GM23248 (cell line): ENCODE measurements at regions not wholly inside any gene's neighbourhood (a gene's known extent, or its start where the extent isn't known, plus 50 kb on each side); places are given as distances from the start of the nearest gene placed in this dataset.

Experiments
- DNase-seq: peaks from one replicate; pipeline ENCODE4 v3.0.0-alpha.2; 2015
- H2AFZ ChIP-seq: fragments of 200-600 bp; sonication (generic); 2 replicates; pipeline ENCODE4 v1.6.1; 2016; ENCODE audit warnings: antibody characterized with exemption
- H3F3A ChIP-seq: fragments of 200-600 bp; sonication (generic); 2 replicates; pipeline ENCODE4 v1.6.1; 2016; ENCODE audit warnings: mild to moderate bottlenecking, antibody characterized with exemption, mixed run types; ENCODE audit not compliant: insufficient read depth
- H3K27ac ChIP-seq: fragments of 200-600 bp; sonication (generic); 2 replicates; pipeline ENCODE4 v1.5.1; 2016; ENCODE audit warnings: mild to moderate bottlenecking
- H3K27me3 ChIP-seq: fragments of 200-600 bp; sonication (generic); replicated peaks from 2 replicates; pipeline ENCODE4 v1.6.1; 2016; ENCODE audit warnings: mild to moderate bottlenecking; ENCODE audit not compliant: insufficient read depth
- H3K36me3 ChIP-seq: fragments of 200-600 bp; sonication (generic); 2 replicates; pipeline ENCODE4 v1.6.1; 2016; ENCODE audit warnings: low read depth, mild to moderate bottlenecking
- H3K4me1 ChIP-seq: fragments of 200-600 bp; sonication (generic); 2 replicates; pipeline ENCODE4 v1.6.1; 2016; ENCODE audit warnings: mild to moderate bottlenecking; ENCODE audit not compliant: insufficient read depth
- H3K4me2 ChIP-seq: fragments of 200-600 bp; sonication (generic); one replicate; pipeline ENCODE4 v1.6.1; 2016; ENCODE audit warnings: mild to moderate bottlenecking; ENCODE audit not compliant: unreplicated experiment
- H3K4me3 ChIP-seq: fragments of 200-600 bp; sonication (generic); 2 replicates; pipeline ENCODE4 v1.5.1; 2016; ENCODE audit warnings: mild to moderate bottlenecking
- H3K79me2 ChIP-seq: fragments of 200-600 bp; sonication (generic); 2 replicates; pipeline ENCODE4 v1.6.1; 2016; ENCODE audit warnings: mild to moderate bottlenecking; ENCODE audit not compliant: insufficient read depth
- H3K9ac ChIP-seq: fragments of 200-600 bp; sonication (generic); 2 replicates; pipeline ENCODE4 v1.6.1; 2016; ENCODE audit warnings: mild to moderate bottlenecking
- H3K9me2 ChIP-seq: fragments of 200-600 bp; sonication (generic); 2 replicates; pipeline ENCODE4 v1.6.1; 2016; ENCODE audit warnings: mixed run types, mild to moderate bottlenecking, moderate library complexity; ENCODE audit not compliant: insufficient read depth
- H3K9me3 ChIP-seq: fragments of 200-600 bp; sonication (generic); one replicate; pipeline ENCODE4 v1.6.1; 2017; ENCODE audit warnings: low read depth
- H4K20me1 ChIP-seq: fragments of 200-600 bp; sonication (generic); 2 replicates; pipeline ENCODE4 v1.6.0; 2016; ENCODE audit not compliant: insufficient read depth
- EZH2 ChIP-seq: fragments of 200-600 bp; sonication (generic); IDR thresholded peaks from 2 replicates; pipeline ENCODE4 v1.6.1; 2018; ENCODE audit warnings: antibody characterized with exemption, mild to moderate bottlenecking; ENCODE audit not compliant: insufficient read depth, poor library complexity, severe bottlenecking
- EZH2phosphoT487 ChIP-seq: fragments of 200-600 bp; sonication (generic); IDR thresholded peaks from 2 replicates; pipeline ENCODE4 v1.6.1; 2018; ENCODE audit warnings: antibody characterized with exemption, moderate library complexity, mild to moderate bottlenecking, low read depth; ENCODE audit not compliant: insufficient read depth
- WGBS, 2 experiments: methylation state at CpG; one replicate each; pipeline ENCODE4 v1.1.6; 2015 to 2017; ENCODE audit warnings: low lambda C conversion rate in 2 of 2, low coverage in 1 of 2; ENCODE audit errors: missing lambda C conversion rate in 2 of 2; 5-methylcytosine and 5-hydroxymethylcytosine counted together
- in situ Hi-C: fragments of 300-500 bp; cut with MboI; formaldehyde crosslinking; loops from 2 replicates; pipeline ENCODE4 v1.15.0; 2020

DNA sequence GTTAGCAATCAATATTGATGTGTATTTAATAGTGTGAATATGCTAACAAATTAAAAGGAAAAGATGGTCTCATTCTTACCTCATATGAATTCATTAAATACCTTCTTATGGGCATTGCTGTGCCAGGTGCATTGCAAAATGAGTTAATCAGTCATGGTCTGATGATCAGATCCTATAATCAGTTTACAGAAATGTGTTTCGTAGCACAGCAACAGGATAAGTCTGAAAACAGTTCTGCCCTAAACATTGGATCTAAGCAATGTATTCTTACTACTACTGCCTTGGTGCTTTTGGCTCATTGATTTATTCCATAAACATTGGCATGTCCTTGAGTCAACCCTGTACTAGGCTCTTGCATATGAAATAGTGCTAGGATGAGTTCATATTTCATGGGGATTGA, 417.0 kb upstream of the JAG1 start:
- no peak overlapping the region for H3K27ac ChIP-seq
- no peak overlapping the region for H2AFZ ChIP-seq
- WGBS, 2 experiments: 39 to 54% methylated on average over 1 of the region's 1 CpG
- no peaks in the 10 kb centered on the region for H3K27me3 ChIP-seq
- in situ Hi-C loops: loop anchor here (25.0 kb wide), 1 partner anchor 447 kb away; no protein-coding TSS in a partner anchor
- no peak overlapping the region for H3K4me3 ChIP-seq
- no peaks in the 10 kb centered on the region for H3K4me1 ChIP-seq
- H3K36me3 ChIP-seq: no peaks in the 10 kb centered on the region
- H3K9me3 ChIP-seq: no peaks in the 10 kb centered on the region
- no peak overlapping the region for H3K9ac ChIP-seq
- no peaks in the 10 kb centered on the region for H3K79me2 ChIP-seq
- H3F3A ChIP-seq: no peaks in the 10 kb centered on the region
- no peaks in the 10 kb centered on the region for H4K20me1 ChIP-seq
- no peak for TF ChIP-seq EZH2phosphoT487
- no peak for DNase-seq
- no peaks in the 10 kb centered on the region for H3K9me2 ChIP-seq
- no peak overlapping the region for H3K4me2 ChIP-seq

GRCh38 chr20:11091511-11091910, 417.7 kb upstream of the JAG1 start:
- DNase-seq: no peak
- no peak overlapping the region for H3K27ac ChIP-seq
- in situ Hi-C loops: loop anchor here (25.0 kb wide), 1 partner anchor 446 kb away; no protein-coding TSS in a partner anchor

DNA sequence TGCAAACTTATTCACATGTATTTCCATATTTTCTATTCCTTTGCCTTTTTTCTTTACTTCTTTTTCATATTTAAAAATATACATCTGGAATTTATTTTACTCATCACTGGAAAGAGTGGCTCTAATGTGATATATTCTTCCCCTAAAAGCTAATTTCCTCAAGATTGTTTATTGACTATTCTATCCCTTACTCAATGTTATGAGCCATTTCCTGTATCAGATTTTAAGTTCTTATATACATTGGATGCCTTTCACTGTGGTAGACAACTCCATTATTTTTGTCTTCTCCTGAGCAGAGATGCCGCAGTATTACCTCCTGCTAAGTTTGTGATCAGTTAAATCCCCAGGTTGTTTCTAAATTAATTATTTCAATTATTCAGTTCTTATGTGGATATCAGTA, 418.4 kb upstream of the JAG1 start:
- no peaks in the 10 kb centered on the region for H3K4me1 ChIP-seq
- in situ Hi-C loops: loop anchor here (25.0 kb wide), 1 partner anchor 445 kb away; no protein-coding TSS in a partner anchor
- no peaks in the 10 kb centered on the region for H3K36me3 ChIP-seq
- H3K4me3 ChIP-seq: no peak overlapping the region
- no peak overlapping the region for H2AFZ ChIP-seq
- no peaks in the 10 kb centered on the region for H3K27me3 ChIP-seq
- TF ChIP-seq EZH2: no peak
- TF ChIP-seq EZH2phosphoT487: no peak
- H3F3A ChIP-seq: no peaks in the 10 kb centered on the region
- H3K9ac ChIP-seq: no peak overlapping the region
- no peaks in the 10 kb centered on the region for H4K20me1 ChIP-seq
- 0 out of 2 replicates have a peak, but pooled peaks cover under 1% of the 10 kb centered on the region for H3K9me2 ChIP-seq
- H3K27ac ChIP-seq: no peak overlapping the region
- H3K79me2 ChIP-seq: no peaks in the 10 kb centered on the region
- DNase-seq: no peak
- H3K4me2 ChIP-seq: no peak overlapping the region
- H3K9me3 ChIP-seq: no peaks in the 10 kb centered on the region
- WGBS, 2 experiments: 90 to 100% methylated on average over 1 of the region's 1 CpG

More at GRCh38 chr20:11091511-11091910, 417.7 kb upstream of the JAG1 start:
- 88 to 92% methylated on average over 1 of the region's 1 CpG for WGBS, 2 experiments
- H3K9me2 ChIP-seq: no peaks in the 10 kb centered on the region
- H3K4me3 ChIP-seq: no peak overlapping the region
- no peaks in the 10 kb centered on the region for H3K9me3 ChIP-seq
- no peak overlapping the region for H3K4me2 ChIP-seq
- H3K27me3 ChIP-seq: no peaks in the 10 kb centered on the region
- H4K20me1 ChIP-seq: no peaks in the 10 kb centered on the region
- H3K79me2 ChIP-seq: no peaks in the 10 kb centered on the region
- no peaks in the 10 kb centered on the region for H3K36me3 ChIP-seq
- no peak for TF ChIP-seq EZH2phosphoT487
- no peak for TF ChIP-seq EZH2
- no peak overlapping the region for H3K9ac ChIP-seq
- H3K4me1 ChIP-seq: no peaks in the 10 kb centered on the region
- no peak overlapping the region for H2AFZ ChIP-seq
- H3F3A ChIP-seq: no peaks in the 10 kb centered on the region

DNA sequence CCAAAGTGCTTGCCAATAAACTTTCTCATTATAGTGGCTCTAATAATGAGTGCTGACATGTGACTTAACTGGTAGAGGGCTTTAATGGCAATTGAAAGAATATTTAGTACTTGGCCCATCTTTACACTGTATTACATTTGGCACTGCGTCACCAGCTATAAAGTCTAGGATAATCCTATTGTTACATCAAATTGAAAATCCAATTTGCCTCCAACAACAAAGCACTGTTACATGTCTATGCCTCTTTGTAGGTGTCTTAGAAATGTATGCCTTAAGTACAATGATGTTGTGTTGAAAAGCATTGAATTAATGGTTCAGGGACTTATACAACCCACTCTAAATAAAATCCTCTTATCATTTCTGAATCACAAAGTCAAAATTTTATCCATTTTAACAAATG, 420.4 kb upstream of the JAG1 start:
- Histone ChIP-seq H2AFZ (no peak overlapping the region), H3K27me3 (no peaks in the 10 kb centered on the region), H3K4me1 (no peaks in the 10 kb centered on the region), H3K4me2 (no peak overlapping the region), H3K27ac (no peak overlapping the region), H3K9ac (no peak overlapping the region), H3K36me3 (no peaks in the 10 kb centered on the region), H4K20me1 (no peaks in the 10 kb centered on the region), H3K79me2 (no peaks in the 10 kb centered on the region), H3F3A (no peaks in the 10 kb centered on the region), H3K4me3 (no peak overlapping the region), H3K9me2 (0 out of 2 replicates have a peak, but pooled peaks cover 3% of the 10 kb centered on the region), H3K9me3 (no peaks in the 10 kb centered on the region)
- WGBS, 2 experiments: 59 to 80% methylated on average over 1 of the region's 1 CpG
- no peak for DNase-seq
- no peak for TF ChIP-seq EZH2
- no peak for TF ChIP-seq EZH2phosphoT487
- in situ Hi-C loops: loop anchor here (25.0 kb wide), 1 partner anchor 443 kb away; no protein-coding TSS in a partner anchor

GRCh38 chr20:11094711-11095110, 420.9 kb upstream of the JAG1 start:
- in situ Hi-C loops: loop anchor here (25.0 kb wide), 1 partner anchor 443 kb away; no protein-coding TSS in a partner anchor
- no peaks in the 10 kb centered on the region for H3K27me3 ChIP-seq
- no peaks in the 10 kb centered on the region for H3K36me3 ChIP-seq
- no peaks in the 10 kb centered on the region for H3F3A ChIP-seq
- no peaks in the 10 kb centered on the region for H3K79me2 ChIP-seq
- no peaks in the 10 kb centered on the region for H3K9me3 ChIP-seq
- DNase-seq: no peak
- H3K4me3 ChIP-seq: no peak overlapping the region
- H3K4me2 ChIP-seq: no peak overlapping the region
- H3K9me2 ChIP-seq: 0 out of 2 replicates have a peak, but pooled peaks cover 3% of the 10 kb centered on the region
- 77 to 80% methylated on average over 2 of the region's 2 CpGs for WGBS, 2 experiments
- no peaks in the 10 kb centered on the region for H4K20me1 ChIP-seq
- TF ChIP-seq EZH2 (no peak), EZH2phosphoT487 (no peak)
- H3K9ac ChIP-seq: no peak overlapping the region
- H3K4me1 ChIP-seq: no peaks in the 10 kb centered on the region
- no peak overlapping the region for H3K27ac ChIP-seq
- no peak overlapping the region for H2AFZ ChIP-seq
